ENCODE measurements at regions not wholly inside any gene's neighbourhood (a gene's known extent, or its start where the extent isn't known, plus 50 kb on each side); places are given as distances from the start of the nearest gene placed in this dataset.

GRCh38 chr2:22701561-22702160 lies 683.3 kb upstream of the KLHL29 start:
- DNase-seq (ENCODE audit: low read depth in 2 of 2), result no peak

GRCh38 chr2:22703286-22703920 lies 681.6 kb upstream of the KLHL29 start:
- DNase-seq (ENCODE audit: low read depth in 2 of 2), result no peak

GRCh38 chr2:22719396-22719795 lies 665.6 kb upstream of the KLHL29 start:
- no peak for DNase-seq (ENCODE audit: low read depth in 2 of 2)

- no peak for DNase-seq (ENCODE audit: low read depth in 2 of 2)
Measured at GRCh38 chr2:22729466-22729865, 655.5 kb upstream of the KLHL29 start.

- DNase-seq (ENCODE audit: low read depth in 2 of 2), result no peak
Measured at GRCh38 chr2:22734373-22735045, 650.5 kb upstream of the KLHL29 start.

GRCh38 chr2:22737144-22737543 lies 647.8 kb upstream of the KLHL29 start:
- no peak for DNase-seq (ENCODE audit: low read depth in 2 of 2)

- DNase-seq (ENCODE audit: low read depth in 2 of 2), result no peak
Measured at GRCh38 chr2:22741216-22741615, 643.8 kb upstream of the KLHL29 start.

- no peak for DNase-seq (ENCODE audit: low read depth in 2 of 2)
Measured at GRCh38 chr2:22748909-22749308, 636.1 kb upstream of the KLHL29 start.

- DNase-seq (ENCODE audit: low read depth in 2 of 2), result no peak
Measured at GRCh38 chr2:22753476-22753875, 631.5 kb upstream of the KLHL29 start.

GRCh38 chr2:22756276-22757043 lies 628.5 kb upstream of the KLHL29 start:
- no peak for DNase-seq (ENCODE audit: low read depth in 2 of 2)

- DNase-seq (ENCODE audit: low read depth in 2 of 2), result no peak
Measured at GRCh38 chr2:22769497-22769896, 615.5 kb upstream of the KLHL29 start.

- DNase-seq (ENCODE audit: low read depth in 2 of 2), result no peak
Measured at GRCh38 chr2:22784566-22784965, 600.4 kb upstream of the KLHL29 start.

GRCh38 chr2:22786817-22787216 lies 598.2 kb upstream of the KLHL29 start:
- DNase-seq (ENCODE audit: low read depth in 2 of 2), result no peak

GRCh38 chr2:22787745-22788144 lies 597.2 kb upstream of the KLHL29 start:
- DNase-seq (ENCODE audit: low read depth in 2 of 2), result no peak

GRCh38 chr2:22788749-22789327 lies 596.1 kb upstream of the KLHL29 start:
- DNase-seq (ENCODE audit: low read depth in 2 of 2), result no peak

GRCh38 chr2:22795287-22795866 lies 589.6 kb upstream of the KLHL29 start:
- DNase-seq (ENCODE audit: low read depth in 2 of 2), result no peak

- DNase-seq (ENCODE audit: low read depth in 2 of 2), result no peak
Measured at GRCh38 chr2:22798386-22798785, 586.6 kb upstream of the KLHL29 start.

- no peak for DNase-seq (ENCODE audit: low read depth in 2 of 2)
Measured at GRCh38 chr2:22800412-22800811, 584.6 kb upstream of the KLHL29 start.

GRCh38 chr2:22801071-22801470 lies 583.9 kb upstream of the KLHL29 start:
- DNase-seq (ENCODE audit: low read depth in 2 of 2), result no peak

GRCh38 chr2:22801970-22802369 lies 583.0 kb upstream of the KLHL29 start:
- no peak for DNase-seq (ENCODE audit: low read depth in 2 of 2)

GRCh38 chr2:22807872-22808271 lies 577.1 kb upstream of the KLHL29 start:
- DNase-seq (ENCODE audit: low read depth in 2 of 2), result no peak

GRCh38 chr2:22810602-22811001 lies 574.4 kb upstream of the KLHL29 start:
- no peak for DNase-seq (ENCODE audit: low read depth in 2 of 2)
